ENCODE measurements at regions not wholly inside any gene's neighbourhood (a gene's known extent, or its start where the extent isn't known, plus 50 kb on each side); places are given as distances from the start of the nearest gene placed in this dataset.
"Not testable (repeated sequence)": the region's sequence is repeated elsewhere in the genome, so short reads cannot be mapped to it uniquely, and the experiment has no call there.

- not testable (repeated sequence) for TF ChIP-seq POLR2A, CTCF (IDR thresholded peaks at IDR 0.05)
Observed at GRCh38 chr21:6126976-6127732, 4394.2 kb upstream of the TPTE start.
